HepG2 (cell line): ENCODE measurements at regions not wholly inside any gene's neighbourhood (a gene's known extent, or its start where the extent isn't known, plus 50 kb on each side); places are given as distances from the start of the nearest gene placed in this dataset.

Source experiments
- ATAC-seq: fragments of 200-7000 bp; cut with Tn5 transposase; 3 replicates; pipeline ENCODE4 v1.9.1; 2020; ENCODE audit warnings: mild to moderate bottlenecking, moderate library complexity
- BruUV-seq: library from RNA; stranded (reverse); fragments of 400-500 nt; replicated peaks from 2 replicates; lab custom pipeline; 2021; lab: Mats Ljungman, UMichigan
- CTCF ChIA-PET: fragments of 300-600 bp; formaldehyde crosslinking; extraction: SDS; loops from one replicate; lab custom pipeline; 2021; ENCODE audit warnings: low total read pairs, inconsistent platforms, low intra/inter-chr PET ratio; lab: Yijun Ruan, JAX
- POLR2A ChIA-PET: fragments of 350-600 bp; sonication (Branson Sonifier 250); formaldehyde crosslinking; loops from one replicate; lab custom pipeline; 2020; ENCODE audit warnings: antibody characterized with exemption, inconsistent platforms; lab: Yijun Ruan, JAX
- DNase-seq: peaks from one replicate; pipeline ENCODE4 v3.0.0-alpha.2; 2015; ENCODE audit warnings: low spot score
- FAIRE-seq: peaks from 3 replicates; lab custom pipeline; 2011; peaks lifted over from hg19 to GRCh38; lab: Jason Lieb, UNC
- H2AFZ ChIP-seq: one replicate; pipeline ENCODE4 v1.6.1; 2011; ENCODE audit warnings: low read length, inconsistent platforms
- H3K27ac ChIP-seq: fragments of 300-600 bp; 3 replicates; pipeline ENCODE4 v1.8.0; 2011; ENCODE audit warnings: mixed run types, mild to moderate bottlenecking, mixed read lengths, low read length, inconsistent platforms; ENCODE audit not compliant: insufficient read depth; ENCODE audit errors: extremely low read length
- H3K27me3 ChIP-seq, 2 experiments: fragments of 200-600 bp in 1 of 2; 2 replicates in 1 of 2; 3 replicates in 1 of 2; pipeline versions ENCODE4 v1.6.0 to v1.8.0; 2011; ENCODE audit warnings: low read length in 2 of 2, mild to moderate bottlenecking in 2 of 2, moderate library complexity in 2 of 2, inconsistent platforms in 1 of 2; ENCODE audit not compliant: insufficient read depth in 2 of 2, control insufficient read depth in 1 of 2
- H3K36me3 ChIP-seq, 2 experiments: fragments of 200-600 bp in 1 of 2; replicated peaks in 1 of 2; 2 replicates in 1 of 2; 3 replicates in 1 of 2; pipeline versions ENCODE4 v1.5.1 to v1.8.0; 2011; ENCODE audit warnings: low read length in 2 of 2, inconsistent platforms in 1 of 2; ENCODE audit not compliant: insufficient read depth in 2 of 2, control insufficient read depth in 1 of 2
- H3K4me1 ChIP-seq: 2 replicates; pipeline ENCODE4 v1.5.1; 2012; ENCODE audit warnings: low read length, inconsistent platforms; ENCODE audit not compliant: insufficient read depth
- H3K4me2 ChIP-seq: 2 replicates; pipeline ENCODE4 v1.6.0; 2011; ENCODE audit warnings: low read depth, low read length, inconsistent platforms
- H3K4me3 ChIP-seq, 3 experiments: fragments of 200-600 bp in 1 of 3; sonication (generic), shearing (Covaris generic) in 1 of 3; replicated peaks in 1 of 3; 2 replicates each; pipeline ENCODE4 v1.5.1; 2011 to 2016; ENCODE audit warnings: low read length in 3 of 3, inconsistent platforms in 2 of 3, low read depth in 2 of 3, mild to moderate bottlenecking in 2 of 3, control low read depth in 1 of 3, mixed read lengths in 1 of 3; ENCODE audit not compliant: insufficient read depth in 1 of 3
- H3K79me2 ChIP-seq: one replicate; pipeline ENCODE4 v1.6.1; 2011; ENCODE audit warnings: low read length, inconsistent platforms; ENCODE audit not compliant: insufficient read depth
- H3K9ac ChIP-seq: 2 replicates; pipeline ENCODE4 v1.6.0; 2011; ENCODE audit warnings: mild to moderate bottlenecking, low read depth, low read length, inconsistent platforms; ENCODE audit not compliant: insufficient read depth
- H3K9me3 ChIP-seq: 2 replicates; pipeline ENCODE4 v1.5.1; 2012; ENCODE audit warnings: mild to moderate bottlenecking, low read length
- H4K20me1 ChIP-seq: 2 replicates; pipeline ENCODE4 v1.6.0; 2011; ENCODE audit warnings: inconsistent platforms, mild to moderate bottlenecking, low read length, moderate library complexity; ENCODE audit not compliant: insufficient read depth
- FOXP1 ChIP-seq, 2 experiments: fragments of 450-650 bp in 1 of 2; IDR thresholded peaks; 2 replicates each; pipeline ENCODE4 v1.6.1; 2017 to 2018; ENCODE audit warnings: antibody characterized with exemption in 1 of 2
- HMG20A ChIP-seq: IDR thresholded peaks from 2 replicates; pipeline ENCODE4 v1.6.1; 2016; ENCODE audit warnings: borderline replicate concordance
- RCOR2 ChIP-seq: IDR thresholded peaks from 2 replicates; pipeline ENCODE4 v1.6.1; 2016; ENCODE audit warnings: missing biosample characterization, missing genetic modification reagents
- WIZ ChIP-seq: sonication (generic); formaldehyde crosslinking; IDR thresholded peaks from 2 replicates; pipeline ENCODE4 v1.5.1; 2020; ENCODE audit warnings: mild to moderate bottlenecking, missing genetic modification reagents
- ZNF282 ChIP-seq: fragments of 450-650 bp; IDR thresholded peaks from 2 replicates; pipeline ENCODE4 v1.6.1; 2018; ENCODE audit not compliant: partially characterized antibody
- ZNF451 ChIP-seq: sonication (generic); formaldehyde crosslinking; IDR thresholded peaks from 2 replicates; pipeline ENCODE4 v1.5.0; 2020; ENCODE audit warnings: mild to moderate bottlenecking, missing genetic modification reagents
- ZNF543 ChIP-seq: sonication (generic); formaldehyde crosslinking; IDR thresholded peaks from 2 replicates; pipeline ENCODE4 v1.4.0; 2020; ENCODE audit warnings: mild to moderate bottlenecking, missing genetic modification reagents
- WGBS: methylation state at CpG from one replicate; pipeline ENCODE4 v1.1.6; 2017; ENCODE audit warnings: low lambda C conversion rate; 5-methylcytosine and 5-hydroxymethylcytosine counted together
- in situ Hi-C: cut with HindIII; loops from 2 replicates; pipeline ENCODE4 v1.10.0; 2017; ENCODE audit warnings: low pct_unique_long_range_greater_than_20kb; ENCODE audit not compliant: extremely low pct_ligation_motif_present
- intact Hi-C: fragments of 100-400 bp; cut with micrococcal nuclease; formaldehyde crosslinking; loops from one replicate; pipeline ENCODE4 v1.10.0; 2022; ENCODE audit not compliant: unreplicated experiment
- TF ChIP-seq, protein P1 (sequence below): sonication (generic); formaldehyde crosslinking; IDR thresholded peaks from 2 replicates; pipeline ENCODE4 v1.5.0; 2020; ENCODE audit warnings: mild to moderate bottlenecking, missing genetic modification reagents, borderline replicate concordance
- TF ChIP-seq, protein P2 (sequence below): sonication (generic); formaldehyde crosslinking; IDR thresholded peaks from 2 replicates; pipeline ENCODE4 v1.9.0; 2022; ENCODE audit warnings: low read depth, missing genetic modification reagents

DNA sequence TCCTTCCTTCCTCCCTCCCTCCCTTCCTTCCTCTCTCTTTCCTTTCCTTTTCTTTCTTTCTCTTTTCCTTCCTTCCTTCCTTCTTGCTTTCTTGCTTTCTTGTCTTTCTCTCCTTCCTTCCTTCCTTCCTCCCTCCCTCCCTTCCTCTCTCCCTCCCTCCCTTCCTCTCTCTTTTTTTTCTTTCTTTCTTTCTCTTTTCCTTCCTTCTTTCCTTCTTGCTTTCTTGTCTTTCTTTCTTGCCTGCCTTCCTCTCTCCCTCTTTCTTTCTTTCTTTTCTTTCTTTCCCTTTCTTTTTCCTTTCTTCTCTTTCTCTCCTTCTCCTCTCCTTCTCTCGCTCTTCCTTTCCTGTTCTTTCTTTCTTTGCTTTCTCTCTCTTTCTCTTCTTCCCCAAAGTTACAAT is 728.4 kb upstream of the ADAMTS5 start:
- intact Hi-C loops: no loop called here
- no peak for ATAC-seq

More for the DNA sequence above, 728.4 kb upstream of the ADAMTS5 start:
- ChIA-PET POLR2A (no interaction called here), CTCF (no interaction called here)
- no peak overlapping the region for H3K4me3 ChIP-seq
- 4% methylated on average over 1 of the region's 1 CpG for WGBS
- BruUV-seq: no TSS peak
- no peak overlapping the region for H2AFZ ChIP-seq
- in situ Hi-C loops: no loop called here
- no peak overlapping the region for H3K27ac ChIP-seq
- no peaks in the 10 kb centered on the region for H3K4me1 ChIP-seq
- FAIRE-seq (no peak), DNase-seq (no peak)
- no peaks in the 10 kb centered on the region for H3K79me2 ChIP-seq
- H4K20me1 ChIP-seq: no peaks in the 10 kb centered on the region
- H3K4me2 ChIP-seq: no peak overlapping the region
- no peak overlapping the region for H3K9ac ChIP-seq
- peaks cover 48% of the 10 kb centered on the region for H3K9me3 ChIP-seq
- TF ChIP-seq WIZ (CRISPR knock-in tag): no peak
- TF ChIP-seq ZNF451 (CRISPR knock-in tag): no peak
- TF ChIP-seq, protein P1, sequence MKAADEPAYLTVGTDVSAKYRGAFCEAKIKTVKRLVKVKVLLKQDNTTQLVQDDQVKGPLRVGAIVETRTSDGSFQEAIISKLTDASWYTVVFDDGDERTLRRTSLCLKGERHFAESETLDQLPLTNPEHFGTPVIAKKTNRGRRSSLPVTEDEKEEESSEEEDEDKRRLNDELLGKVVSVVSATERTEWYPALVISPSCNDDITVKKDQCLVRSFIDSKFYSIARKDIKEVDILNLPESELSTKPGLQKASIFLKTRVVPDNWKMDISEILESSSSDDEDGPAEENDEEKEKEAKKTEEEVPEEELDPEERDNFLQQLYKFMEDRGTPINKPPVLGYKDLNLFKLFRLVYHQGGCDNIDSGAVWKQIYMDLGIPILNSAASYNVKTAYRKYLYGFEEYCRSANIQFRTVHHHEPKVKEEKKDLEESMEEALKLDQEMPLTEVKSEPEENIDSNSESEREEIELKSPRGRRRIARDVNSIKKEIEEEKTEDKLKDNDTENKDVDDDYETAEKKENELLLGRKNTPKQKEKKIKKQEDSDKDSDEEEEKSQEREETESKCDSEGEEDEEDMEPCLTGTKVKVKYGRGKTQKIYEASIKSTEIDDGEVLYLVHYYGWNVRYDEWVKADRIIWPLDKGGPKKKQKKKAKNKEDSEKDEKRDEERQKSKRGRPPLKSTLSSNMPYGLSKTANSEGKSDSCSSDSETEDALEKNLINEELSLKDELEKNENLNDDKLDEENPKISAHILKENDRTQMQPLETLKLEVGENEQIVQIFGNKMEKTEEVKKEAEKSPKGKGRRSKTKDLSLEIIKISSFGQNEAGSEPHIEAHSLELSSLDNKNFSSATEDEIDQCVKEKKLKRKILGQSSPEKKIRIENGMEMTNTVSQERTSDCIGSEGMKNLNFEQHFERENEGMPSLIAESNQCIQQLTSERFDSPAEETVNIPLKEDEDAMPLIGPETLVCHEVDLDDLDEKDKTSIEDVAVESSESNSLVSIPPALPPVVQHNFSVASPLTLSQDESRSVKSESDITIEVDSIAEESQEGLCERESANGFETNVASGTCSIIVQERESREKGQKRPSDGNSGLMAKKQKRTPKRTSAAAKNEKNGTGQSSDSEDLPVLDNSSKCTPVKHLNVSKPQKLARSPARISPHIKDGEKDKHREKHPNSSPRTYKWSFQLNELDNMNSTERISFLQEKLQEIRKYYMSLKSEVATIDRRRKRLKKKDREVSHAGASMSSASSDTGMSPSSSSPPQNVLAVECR (CRISPR knock-in tag): no peak
- no peak for TF ChIP-seq ZNF543 (CRISPR knock-in tag)
- TF ChIP-seq, protein P2, sequence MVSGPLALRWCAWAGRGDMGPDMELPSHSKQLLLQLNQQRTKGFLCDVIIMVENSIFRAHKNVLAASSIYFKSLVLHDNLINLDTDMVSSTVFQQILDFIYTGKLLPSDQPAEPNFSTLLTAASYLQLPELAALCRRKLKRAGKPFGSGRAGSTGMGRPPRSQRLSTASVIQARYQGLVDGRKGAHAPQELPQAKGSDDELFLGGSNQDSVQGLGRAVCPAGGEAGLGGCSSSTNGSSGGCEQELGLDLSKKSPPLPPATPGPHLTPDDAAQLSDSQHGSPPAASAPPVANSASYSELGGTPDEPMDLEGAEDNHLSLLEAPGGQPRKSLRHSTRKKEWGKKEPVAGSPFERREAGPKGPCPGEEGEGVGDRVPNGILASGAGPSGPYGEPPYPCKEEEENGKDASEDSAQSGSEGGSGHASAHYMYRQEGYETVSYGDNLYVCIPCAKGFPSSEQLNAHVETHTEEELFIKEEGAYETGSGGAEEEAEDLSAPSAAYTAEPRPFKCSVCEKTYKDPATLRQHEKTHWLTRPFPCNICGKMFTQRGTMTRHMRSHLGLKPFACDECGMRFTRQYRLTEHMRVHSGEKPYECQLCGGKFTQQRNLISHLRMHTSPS: no peak
- TF ChIP-seq FOXP1 (IDR thresholded peaks at IDR 0.05): no peak
- TF ChIP-seq FOXP1 (CRISPR knock-in tag; IDR thresholded peaks at IDR 0.05): no peak
- TF ChIP-seq HMG20A: no peak
- no peak for TF ChIP-seq RCOR2 (CRISPR knock-in tag)
- no peak for TF ChIP-seq ZNF282
- H3K27me3 ChIP-seq: no peaks in the 10 kb centered on the region; a peak in 1 of 5 replicates
- no peaks in the 10 kb centered on the region for H3K36me3 ChIP-seq
